ENCODE measurements at regions not wholly inside any gene's neighbourhood (a gene's known extent, or its start where the extent isn't known, plus 50 kb on each side); places are given as distances from the start of the nearest gene placed in this dataset.

GRCh38 chr1:56227886-56228285 is 351.5 kb downstream of the PLPP3 start:
- no peak for TF ChIP-seq POLR2A (IDR thresholded peaks at IDR 0.05; ENCODE audit: low read depth, low read length)
- TF ChIP-seq TAF1 (IDR thresholded peaks at IDR 0.05; ENCODE audit: low read depth, low read length) = no peak
- no peak for TF ChIP-seq POLR2AphosphoS5 (IDR thresholded peaks at IDR 0.05; ENCODE audit: low read depth, low read length)
- TF ChIP-seq SPI1 (IDR thresholded peaks at IDR 0.05; ENCODE audit: low read depth, low read length) = no peak
